IMR-90 (cell line): ENCODE measurements at regions not wholly inside any gene's neighbourhood (a gene's known extent, or its start where the extent isn't known, plus 50 kb on each side); places are given as distances from the start of the nearest gene placed in this dataset.

Experiments used
- ATAC-seq: fragments of 200-7000 bp; cut with Tn5 transposase; 2 replicates; pipeline ENCODE4 v1.9.1; 2020; ENCODE audit warnings: low read depth, mild to moderate bottlenecking, moderate library complexity
- BruUV-seq: library from RNA; stranded (reverse); fragments of 400-500 nt; replicated peaks from 2 replicates; lab custom pipeline; 2021; lab: Mats Ljungman, UMichigan
- CTCF ChIA-PET: fragments of 300-600 bp; formaldehyde crosslinking; extraction: SDS; loops from one replicate; lab custom pipeline; 2021; ENCODE audit warnings: antibody characterized with exemption; lab: Yijun Ruan, JAX
- POLR2A ChIA-PET: fragments of 300-600 bp; sonication (Branson Sonifier 250); formaldehyde crosslinking; loops from one replicate; lab custom pipeline; 2022; ENCODE audit warnings: antibody characterized with exemption; ENCODE audit not compliant: unreplicated experiment; lab: Charles Lee
- DNase-seq: peaks from one replicate; pipeline ENCODE4 v3.0.0; 2013
- H2AFZ ChIP-seq: replicated peaks from 2 replicates; pipeline ENCODE3; 2013; ENCODE audit warnings: low read length, mild to moderate bottlenecking; ENCODE audit not compliant: poor library complexity
- H2AK5ac ChIP-seq: 2 replicates; pipeline ENCODE4 v1.6.1; 2013; ENCODE audit warnings: low read depth, low read length, inconsistent platforms
- H2AK9ac ChIP-seq: replicated peaks from 2 replicates; pipeline ENCODE3; 2013; ENCODE audit warnings: mild to moderate bottlenecking, low read depth, low read length, moderate library complexity; ENCODE audit not compliant: poor library complexity
- H2BK120ac ChIP-seq: 2 replicates; pipeline ENCODE4 v1.6.1; 2013; ENCODE audit warnings: low read depth, low read length, inconsistent platforms
- H2BK15ac ChIP-seq: 3 replicates; pipeline ENCODE4 v1.6.1; 2013; ENCODE audit warnings: low read depth, low read length, inconsistent platforms
- H2BK20ac ChIP-seq: 2 replicates; pipeline ENCODE4 v1.6.1; 2013; ENCODE audit warnings: low read depth, mild to moderate bottlenecking, inconsistent platforms, low read length, moderate library complexity
- H2BK5ac ChIP-seq: 2 replicates; pipeline ENCODE4 v1.6.1; 2013; ENCODE audit warnings: mild to moderate bottlenecking, low read depth, low read length, inconsistent platforms; ENCODE audit not compliant: poor library complexity, severe bottlenecking
- H3K14ac ChIP-seq: replicated peaks from 2 replicates; pipeline ENCODE4 v1.6.1; 2013; ENCODE audit warnings: low read depth, low read length, inconsistent platforms
- H3K18ac ChIP-seq: 2 replicates; pipeline ENCODE4 v1.6.1; 2013; ENCODE audit warnings: low read depth, low read length, control low read depth
- H3K23ac ChIP-seq: 2 replicates; pipeline ENCODE4 v1.6.1; 2013; ENCODE audit warnings: low read depth, low read length, inconsistent platforms
- H3K27ac ChIP-seq: 2 replicates; pipeline ENCODE4 v1.5.1; 2013; ENCODE audit warnings: mild to moderate bottlenecking, control low read depth, low read length; ENCODE audit not compliant: insufficient read depth
- H3K27me3 ChIP-seq: 2 replicates; pipeline ENCODE4 v1.6.1; 2013; ENCODE audit warnings: low read length; ENCODE audit not compliant: control insufficient read depth, insufficient read depth
- H3K36me3 ChIP-seq: 2 replicates; pipeline ENCODE4 v1.6.1; 2013; ENCODE audit warnings: low read length, mixed read lengths; ENCODE audit not compliant: control insufficient read depth, insufficient read depth
- H3K4ac ChIP-seq: 2 replicates; pipeline ENCODE4 v1.6.1; 2013; ENCODE audit warnings: low read depth, low read length, inconsistent platforms
- H3K4me1 ChIP-seq: 2 replicates; pipeline ENCODE4 v1.6.1; 2013; ENCODE audit warnings: low read length, mixed read lengths; ENCODE audit not compliant: control insufficient read depth, insufficient read depth
- H3K4me2 ChIP-seq: 2 replicates; pipeline ENCODE4 v1.6.1; 2013; ENCODE audit warnings: low read depth, mild to moderate bottlenecking, control low read depth, low read length, moderate library complexity
- H3K4me3 ChIP-seq: 2 replicates; pipeline ENCODE4 v1.5.1; 2013; ENCODE audit warnings: low read depth, mild to moderate bottlenecking, control low read depth, low read length, moderate library complexity; ENCODE audit not compliant: insufficient read depth
- H3K56ac ChIP-seq: 2 replicates; pipeline ENCODE4 v1.6.1; 2013; ENCODE audit warnings: low read length, inconsistent platforms; ENCODE audit not compliant: insufficient read depth; ENCODE audit errors: extremely low read depth
- H3K79me1 ChIP-seq, 2 experiments: 2 replicates each; pipeline ENCODE4 v1.6.1; 2013; ENCODE audit warnings: low read length in 2 of 2, inconsistent platforms in 1 of 2, low read depth in 1 of 2
- H3K9ac ChIP-seq: 2 replicates; pipeline ENCODE4 v1.6.1; 2013; ENCODE audit warnings: low read depth, low read length, control low read depth
- H3K9me1 ChIP-seq: 2 replicates; pipeline ENCODE4 v1.6.1; 2013; ENCODE audit warnings: low read length, inconsistent platforms; ENCODE audit not compliant: insufficient read depth
- H3K9me3 ChIP-seq: 2 replicates; pipeline ENCODE4 v1.6.1; 2013; ENCODE audit warnings: low read length; ENCODE audit not compliant: control insufficient read depth, insufficient read depth
- H4K20me1 ChIP-seq: 2 replicates; pipeline ENCODE4 v1.6.1; 2013; ENCODE audit warnings: low read length, inconsistent platforms; ENCODE audit not compliant: insufficient read depth
- H4K5ac ChIP-seq: 2 replicates; pipeline ENCODE4 v1.6.1; 2013; ENCODE audit warnings: mild to moderate bottlenecking, low read depth, low read length, control low read depth
- H4K8ac ChIP-seq, 2 experiments: 2 replicates each; pipeline ENCODE4 v1.6.1; 2013; ENCODE audit warnings: low read depth in 2 of 2, low read length in 2 of 2, control low read depth in 1 of 2, inconsistent platforms in 1 of 2
- H4K91ac ChIP-seq: 2 replicates; pipeline ENCODE4 v1.6.1; 2013; ENCODE audit warnings: low read depth, low read length, inconsistent platforms; ENCODE audit not compliant: insufficient read depth
- CEBPB ChIP-seq: IDR thresholded peaks from 2 replicates; pipeline ENCODE4 v1.6.1; 2012; ENCODE audit warnings: low read depth, low read length, improper control_type of control experiment
- CHD1 ChIP-seq: IDR thresholded peaks from 2 replicates; pipeline ENCODE4 v1.6.1; 2012; ENCODE audit warnings: low read depth, low read length, improper control_type of control experiment
- CTCF ChIP-seq: conservative IDR thresholded peaks from 2 replicates; pipeline ENCODE4 v1.5.1; 2012; ENCODE audit warnings: mild to moderate bottlenecking, low read depth, low read length, improper control_type of control experiment
- MAFK ChIP-seq: IDR thresholded peaks from 2 replicates; pipeline ENCODE4 v1.6.1; 2012; ENCODE audit warnings: low read depth, low read length, improper control_type of control experiment
- MAZ ChIP-seq: IDR thresholded peaks from 2 replicates; pipeline ENCODE4 v1.6.1; 2012; ENCODE audit warnings: low read depth, mild to moderate bottlenecking, low read length, improper control_type of control experiment, moderate library complexity, borderline replicate concordance
- MXI1 ChIP-seq: IDR thresholded peaks from 2 replicates; pipeline ENCODE4 v1.6.1; 2012; ENCODE audit warnings: low read depth, mild to moderate bottlenecking, low read length, moderate library complexity, borderline replicate concordance
- NFE2L2 ChIP-seq: fragments of 150-350 bp; IDR thresholded peaks from 2 replicates; pipeline ENCODE4 v1.6.1; 2016; ENCODE audit warnings: low read depth, mild to moderate bottlenecking, low read length
- POLR2A ChIP-seq: IDR thresholded peaks from 2 replicates; pipeline ENCODE4 v1.6.1; 2012; ENCODE audit warnings: mild to moderate bottlenecking, low read depth, low read length
- RCOR1 ChIP-seq: IDR thresholded peaks from 2 replicates; pipeline ENCODE4 v1.6.1; 2012; ENCODE audit warnings: mild to moderate bottlenecking, low read length, improper control_type of control experiment; ENCODE audit not compliant: insufficient replicate concordance
- WGBS, 2 experiments: methylation state at CpG; one replicate each; pipeline versions ENCODE4 v1.1.5 to v1.1.7; 2013; ENCODE audit warnings: missing lambda C conversion rate in 2 of 2; ENCODE audit not compliant: insufficient read length in 1 of 2; ENCODE audit errors: extremely low coverage in 2 of 2; 5-methylcytosine and 5-hydroxymethylcytosine counted together
- dilution Hi-C: fragments of 300-500 bp; cut with HindIII; formaldehyde crosslinking; loops from one replicate; pipeline ENCODE4 v1.14.3; 2018; ENCODE audit warnings: low sequenced_read_pairs; ENCODE audit not compliant: unreplicated experiment
- in situ Hi-C: fragments of 300-500 bp; cut with MboI; formaldehyde crosslinking; loops from 3 replicates; pipeline ENCODE4 v1.14.3; 2019; ENCODE audit warnings: low sequenced_read_pairs, inconsistent platforms, mixed read lengths
- intact Hi-C: fragments of 100-400 bp; cut with micrococcal nuclease; formaldehyde crosslinking; loops from 2 replicates; pipeline ENCODE4 v1.10.0; 2022

DNA sequence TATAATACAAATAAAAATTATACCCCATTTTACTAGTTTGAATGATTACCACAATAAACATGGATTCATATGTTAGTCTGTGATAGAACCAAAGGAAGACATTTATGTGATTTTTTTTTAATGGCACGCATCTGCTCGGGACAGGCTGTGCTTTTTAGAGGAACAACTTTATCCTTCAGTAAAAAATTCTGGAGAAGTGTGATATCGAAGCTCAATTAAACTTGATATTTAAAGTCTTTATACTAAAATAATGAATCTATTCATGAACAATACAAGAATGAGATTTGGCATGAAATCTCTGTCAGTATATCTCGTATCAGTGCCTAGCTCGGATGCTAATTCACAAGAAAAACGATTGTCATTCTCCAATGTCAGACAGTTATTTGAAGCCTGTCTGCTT, 230.8 kb upstream of the ZNF717 start:
- ChIA-PET CTCF (no interaction called here), POLR2A (no interaction called here)
- H3K4ac ChIP-seq = no peak overlapping the region
- no peak overlapping the region for H4K5ac ChIP-seq
- H3K18ac ChIP-seq = no peak overlapping the region
- intact Hi-C loops (no loop called here), in situ Hi-C loops (no loop called here), dilution Hi-C loops (no loop called here)
- no peak overlapping the region for H3K27ac ChIP-seq
- H3K4me1 ChIP-seq = no peaks in the 10 kb centered on the region
- H3K27me3 ChIP-seq = no peaks in the 10 kb centered on the region
- H2AFZ ChIP-seq = no peak overlapping the region
- no peak overlapping the region for H2BK120ac ChIP-seq
- no peaks in the 10 kb centered on the region for H4K20me1 ChIP-seq
- no peak overlapping the region for H4K91ac ChIP-seq
- no peak overlapping the region for H3K9ac ChIP-seq
- no TSS peak for BruUV-seq
- no peak overlapping the region for H3K56ac ChIP-seq
- H2BK20ac ChIP-seq = no peak overlapping the region
- 60% methylated on average over 1 of the region's 6 CpGs; no CpG with 5 or more reads in 1 of the 2 experiments for WGBS, 2 experiments
- H3K36me3 ChIP-seq = no peaks in the 10 kb centered on the region
- no peak overlapping the region for H3K14ac ChIP-seq
- H3K23ac ChIP-seq = no peak overlapping the region
- DNase-seq (no peak), ATAC-seq (no peak)
- no peak overlapping the region for H2AK5ac ChIP-seq
- no peak overlapping the region for H2BK5ac ChIP-seq
- H3K9me3 ChIP-seq = no peaks in the 10 kb centered on the region
- H3K4me2 ChIP-seq = no peak overlapping the region
- no peaks in the 10 kb centered on the region for H3K9me1 ChIP-seq
- H2BK15ac ChIP-seq = no peak overlapping the region
- no peak overlapping the region for H2AK9ac ChIP-seq
- no peak overlapping the region for H3K4me3 ChIP-seq
- H3K79me1 ChIP-seq = no peaks in the 10 kb centered on the region
- no peak overlapping the region for H4K8ac ChIP-seq
- TF ChIP-seq CEBPB = no peak
- no peak for TF ChIP-seq NFE2L2
- TF ChIP-seq CHD1 = no peak
- no peak for TF ChIP-seq RCOR1
- TF ChIP-seq MAFK = no peak
- TF ChIP-seq MXI1 = no peak
- TF ChIP-seq MAZ = no peak
- TF ChIP-seq CTCF = no peak
- no peak for TF ChIP-seq POLR2A
